Activated CD8-positive, alpha-beta T cell treated with anti-CD3 and anti-CD28 coated beads for 36 hours (primary cell): ENCODE measurements at regions not wholly inside any gene's neighbourhood (a gene's known extent, or its start where the extent isn't known, plus 50 kb on each side); places are given as distances from the start of the nearest gene placed in this dataset.

Experiments
- ATAC-seq: fragments of 200-7000 bp; cut with Tn5 transposase; one replicate; pipeline ENCODE4 v1.10.0; 2021; ENCODE audit warnings: mild to moderate bottlenecking, moderate library complexity
- CTCF ChIA-PET: fragments of 350-600 bp; sonication (Branson Sonifier 250); formaldehyde crosslinking; loops from one replicate; lab custom pipeline; 2021; ENCODE audit warnings: antibody characterized with exemption; lab: Charles Lee
- POLR2A ChIA-PET: fragments of 350-600 bp; sonication (Branson Sonifier 250); formaldehyde crosslinking; loops from one replicate; lab custom pipeline; 2021; ENCODE audit warnings: antibody characterized with exemption; lab: Charles Lee
- DNase-seq: peaks from one replicate; pipeline ENCODE4 v3.0.0-alpha.2; 2020
- H3K27ac Mint-ChIP-seq: one replicate; pipeline ENCODE4 v1.8.0; 2021; ENCODE audit warnings: mild to moderate bottlenecking, mixed read lengths
- H3K27me3 Mint-ChIP-seq: one replicate; pipeline ENCODE4 v1.8.0; 2021; ENCODE audit warnings: mixed read lengths
- H3K36me3 Mint-ChIP-seq: one replicate; pipeline ENCODE4 v1.8.0; 2021; ENCODE audit warnings: low read depth, mixed read lengths
- H3K4me1 Mint-ChIP-seq: one replicate; pipeline ENCODE4 v1.8.0; 2021; ENCODE audit warnings: low read depth, mixed read lengths
- H3K4me3 Mint-ChIP-seq: one replicate; pipeline ENCODE4 v1.8.0; 2021; ENCODE audit warnings: mild to moderate bottlenecking, moderate library complexity, mixed read lengths
- H3K9me3 Mint-ChIP-seq: one replicate; pipeline ENCODE4 v1.8.0; 2021; ENCODE audit warnings: mixed read lengths
- CTCF ChIP-seq: fragments of 200-600 bp; IDR thresholded peaks from one replicate; pipeline ENCODE4 v1.8.0; 2022; ENCODE audit warnings: antibody characterized with exemption, mild to moderate bottlenecking
- intact Hi-C: fragments of 100-400 bp; cut with micrococcal nuclease; formaldehyde crosslinking; loops from one replicate; pipeline ENCODE4 v1.10.0; 2022

GRCh38 chr4:157973297-157973696 lies 199.5 kb downstream of the GASK1B start:
- Mint-ChIP-seq H3K27me3 (no peaks in the 10 kb centered on the region), H3K36me3 (no peaks in the 10 kb centered on the region), H3K9me3 (no peaks in the 10 kb centered on the region), H3K4me1 (no peaks in the 10 kb centered on the region), H3K4me3 (no peak overlapping the region), H3K27ac (no peak overlapping the region)
- no peak for DNase-seq
- no peak for TF ChIP-seq CTCF
- ATAC-seq: no peak
- CTCF ChIA-PET: no interaction called here
- POLR2A ChIA-PET: no interaction called here
- intact Hi-C loops: no loop called here

GRCh38 chr4:157964463-157964862 lies 208.4 kb downstream of the GASK1B start:
- ATAC-seq: no peak
- Mint-ChIP-seq H3K9me3 (no peaks in the 10 kb centered on the region), H3K4me3 (no peak overlapping the region), H3K4me1 (no peaks in the 10 kb centered on the region), H3K27ac (no peak overlapping the region), H3K27me3 (no peaks in the 10 kb centered on the region), H3K36me3 (no peaks in the 10 kb centered on the region)
- POLR2A ChIA-PET: no interaction called here
- DNase-seq: no peak
- TF ChIP-seq CTCF: no peak
- intact Hi-C loops: no loop called here
- CTCF ChIA-PET: interaction anchor here (1.0 kb wide), 1 partner anchor 10 kb away, joined by 4 read pairs; no protein-coding TSS in a partner anchor

- no peaks in the 10 kb centered on the region for H3K4me1 Mint-ChIP-seq
- no peak overlapping the region for H3K4me3 Mint-ChIP-seq
- DNase-seq: no peak
- ChIA-PET CTCF (no interaction called here), POLR2A (no interaction called here)
- no peaks in the 10 kb centered on the region for H3K27me3 Mint-ChIP-seq
- ATAC-seq: no peak
- intact Hi-C loops: no loop called here
- no peaks in the 10 kb centered on the region for H3K9me3 Mint-ChIP-seq
- no peak overlapping the region for H3K27ac Mint-ChIP-seq
- TF ChIP-seq CTCF: no peak
- no peaks in the 10 kb centered on the region for H3K36me3 Mint-ChIP-seq
Observed at GRCh38 chr4:157961229-157961990, 211.4 kb downstream of the GASK1B start.

- no peaks in the 10 kb centered on the region for H3K4me1 Mint-ChIP-seq
- H3K36me3 Mint-ChIP-seq: no peaks in the 10 kb centered on the region
- no peak overlapping the region for H3K4me3 Mint-ChIP-seq
- DNase-seq (no peak), ATAC-seq (no peak)
- POLR2A ChIA-PET: no interaction called here
- no peaks in the 10 kb centered on the region for H3K27me3 Mint-ChIP-seq
- no peak overlapping the region for H3K27ac Mint-ChIP-seq
- H3K9me3 Mint-ChIP-seq: no peaks in the 10 kb centered on the region
- CTCF ChIA-PET: no interaction called here
- intact Hi-C loops: no loop called here
- TF ChIP-seq CTCF: no peak
Observed at GRCh38 chr4:157957905-157958304, 214.9 kb downstream of the GASK1B start.

- no peaks in the 10 kb centered on the region for H3K4me1 Mint-ChIP-seq
- no peak for TF ChIP-seq CTCF
- intact Hi-C loops: no loop called here
- no peaks in the 10 kb centered on the region for H3K27me3 Mint-ChIP-seq
- no peak for DNase-seq
- no peaks in the 10 kb centered on the region for H3K36me3 Mint-ChIP-seq
- ChIA-PET CTCF (no interaction called here), POLR2A (no interaction called here)
- no peak overlapping the region for H3K4me3 Mint-ChIP-seq
- ATAC-seq: no peak
- no peaks in the 10 kb centered on the region for H3K9me3 Mint-ChIP-seq
- H3K27ac Mint-ChIP-seq: no peak overlapping the region
Observed at GRCh38 chr4:157942017-157942416, 230.8 kb downstream of the GASK1B start.
